AG20443 (cell line): ENCODE measurements at regions not wholly inside any gene's neighbourhood (a gene's known extent, or its start where the extent isn't known, plus 50 kb on each side); places are given as distances from the start of the nearest gene placed in this dataset.
A peak's percentile ranks its signal among the peaks of the same experiment; 100 is the strongest.

Experiments
- DNase-seq: peaks from one replicate; pipeline ENCODE4 v3.0.0; 2012; ENCODE audit warnings: low spot score, mixed read lengths

DNA sequence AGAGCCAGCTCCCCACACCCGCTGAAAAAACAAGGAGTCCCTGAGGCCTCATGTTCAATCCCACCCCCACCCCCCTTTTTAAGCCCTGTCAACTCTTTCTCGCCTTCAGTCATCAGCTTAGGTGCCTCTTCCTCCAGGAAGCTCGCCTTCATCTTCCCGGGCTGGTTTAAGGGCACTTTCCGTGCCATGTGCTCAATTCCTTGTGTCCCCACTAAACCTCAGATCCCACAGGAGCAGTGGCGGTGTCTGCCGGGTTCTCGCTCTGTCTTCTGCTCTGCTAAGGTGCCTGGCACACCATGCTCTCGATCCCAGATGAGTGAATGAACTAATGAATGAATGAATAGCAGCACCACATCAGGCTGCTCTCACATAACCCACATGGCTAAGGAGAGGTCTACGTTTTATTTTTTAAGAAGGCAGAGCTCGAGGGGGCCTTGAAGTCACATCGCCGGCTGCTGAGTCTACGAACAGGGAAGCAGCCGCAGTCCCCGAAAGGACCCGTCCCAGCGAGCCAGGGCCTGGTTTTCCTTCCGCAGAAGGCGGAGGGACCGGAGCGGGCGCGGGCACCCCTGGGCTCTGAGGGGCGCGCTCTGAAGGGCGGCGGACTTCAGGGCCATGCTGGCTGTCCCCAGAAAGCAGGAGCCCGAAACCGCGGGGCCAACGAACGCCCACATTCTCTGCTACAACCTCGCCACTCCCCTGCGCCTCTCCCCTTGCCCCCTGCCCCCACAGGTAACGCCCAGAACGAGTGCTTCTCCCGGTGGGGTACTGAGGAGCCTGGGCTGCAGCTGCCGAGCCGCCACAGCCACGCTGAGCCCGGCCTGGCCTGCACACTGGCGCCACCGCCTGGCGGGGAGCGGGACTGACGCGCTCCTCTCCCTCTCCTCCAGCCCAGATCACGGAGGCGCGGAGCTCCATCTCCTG lies 73.4 kb upstream of the KCNMA1 start:
- DNase-seq: peak; percentile 94

DNA sequence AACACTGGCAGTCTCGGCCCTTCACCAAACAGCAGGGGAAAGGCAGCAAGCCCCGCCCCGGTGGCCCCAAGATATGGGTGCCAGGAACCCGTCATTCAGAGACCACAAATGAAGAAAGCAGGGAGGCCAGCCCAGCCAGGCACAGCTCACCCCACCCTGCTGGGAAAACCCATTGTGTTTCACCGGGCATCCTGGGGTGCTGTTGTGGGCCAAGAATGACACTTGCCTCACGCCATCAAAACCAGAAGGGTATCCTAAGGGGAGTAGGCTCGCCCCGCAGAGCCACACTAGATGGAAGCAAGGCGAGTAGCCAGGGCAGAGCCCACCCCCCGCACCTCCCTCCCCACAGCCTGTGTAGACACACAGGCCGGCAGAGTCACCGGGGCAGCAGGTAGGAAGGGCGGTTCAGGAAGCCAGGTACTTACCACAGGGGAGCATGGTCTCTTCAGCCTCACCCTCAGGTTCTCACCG lies 72.5 kb upstream of the KCNMA1 start:
- no peak for DNase-seq

DNA sequence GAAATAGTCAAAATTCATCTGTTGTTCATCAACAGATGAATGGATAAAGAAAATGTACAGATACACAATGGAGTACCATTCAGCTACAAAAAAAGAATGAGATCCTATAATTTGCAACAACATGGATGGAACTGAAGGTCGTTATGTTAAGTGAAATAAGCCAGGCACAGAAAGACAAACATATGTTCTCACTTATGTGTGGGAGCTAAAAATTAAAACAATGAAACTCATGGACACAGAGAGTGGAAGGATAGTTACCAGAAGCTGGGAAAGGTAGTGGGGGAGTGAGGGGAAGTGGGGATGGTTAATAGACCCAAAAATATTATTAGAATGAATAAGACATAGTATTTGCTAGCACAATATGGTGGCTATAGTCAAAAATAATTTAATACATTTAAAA lies 70.0 kb upstream of the KCNMA1 start:
- no peak for DNase-seq

DNA sequence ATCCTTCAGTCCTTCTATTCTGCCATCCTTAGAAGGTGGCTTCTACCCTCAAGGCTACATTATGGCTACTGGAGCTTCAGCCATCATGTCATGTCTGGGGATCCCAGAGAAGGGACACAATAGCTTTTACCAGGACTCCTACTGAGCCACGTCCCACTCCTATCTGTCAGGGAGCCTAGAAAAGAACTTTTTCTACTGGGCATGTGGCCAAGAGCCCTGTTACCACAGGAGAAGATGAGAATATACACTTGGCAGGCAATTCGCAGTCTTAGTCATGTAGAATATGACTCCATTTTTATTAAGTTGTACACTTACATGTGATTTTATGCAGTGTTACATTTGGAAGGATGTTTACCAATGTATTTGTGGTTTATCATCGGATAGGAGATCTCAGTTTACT lies 64.6 kb upstream of the KCNMA1 start:
- DNase-seq: peak; percentile 54

DNA sequence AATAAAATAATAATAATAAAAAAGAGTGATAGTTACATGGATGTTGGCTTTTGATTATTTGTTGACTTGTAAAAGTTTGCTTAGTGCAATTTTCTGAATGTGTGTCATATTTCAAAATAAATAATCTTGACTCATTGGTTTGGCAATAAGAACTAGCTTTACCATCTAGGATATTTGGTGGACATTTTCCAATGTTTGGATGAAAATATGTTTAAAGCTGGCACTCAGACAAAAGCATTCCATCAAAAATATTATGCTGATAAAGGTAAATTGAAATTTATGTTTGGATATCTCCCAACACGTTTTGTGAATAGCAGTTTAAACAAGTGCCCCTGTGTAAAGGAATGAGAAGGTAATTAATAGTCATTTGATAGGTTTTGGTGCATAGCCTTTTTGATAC lies 62.5 kb upstream of the KCNMA1 start:
- DNase-seq: no peak

DNA sequence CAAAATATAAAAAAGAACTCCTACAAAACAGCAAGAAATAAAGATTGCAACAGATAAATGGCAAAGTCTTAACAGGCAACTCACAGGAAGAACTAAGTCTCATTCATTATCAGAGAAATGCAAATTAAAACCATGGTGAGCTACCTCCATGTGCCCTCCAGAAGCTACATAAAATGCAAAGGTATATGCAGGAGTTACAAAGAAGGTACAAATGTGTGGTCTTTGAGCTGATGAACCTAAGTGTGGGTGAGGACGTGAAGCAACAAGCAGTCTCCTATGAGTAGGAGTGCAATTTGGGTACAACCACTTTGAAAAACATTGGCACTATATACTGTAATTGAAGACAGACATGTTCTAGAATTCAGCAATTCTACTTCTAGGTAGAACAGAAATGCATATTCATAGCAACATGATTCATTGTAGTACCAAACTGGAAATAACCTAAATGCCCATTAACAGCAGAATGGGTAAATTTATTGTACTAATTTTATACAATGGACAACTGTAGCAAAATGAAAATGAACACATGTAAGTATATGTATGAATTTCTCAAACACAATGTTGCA lies 61.6 kb upstream of the KCNMA1 start:
- no peak for DNase-seq

DNA sequence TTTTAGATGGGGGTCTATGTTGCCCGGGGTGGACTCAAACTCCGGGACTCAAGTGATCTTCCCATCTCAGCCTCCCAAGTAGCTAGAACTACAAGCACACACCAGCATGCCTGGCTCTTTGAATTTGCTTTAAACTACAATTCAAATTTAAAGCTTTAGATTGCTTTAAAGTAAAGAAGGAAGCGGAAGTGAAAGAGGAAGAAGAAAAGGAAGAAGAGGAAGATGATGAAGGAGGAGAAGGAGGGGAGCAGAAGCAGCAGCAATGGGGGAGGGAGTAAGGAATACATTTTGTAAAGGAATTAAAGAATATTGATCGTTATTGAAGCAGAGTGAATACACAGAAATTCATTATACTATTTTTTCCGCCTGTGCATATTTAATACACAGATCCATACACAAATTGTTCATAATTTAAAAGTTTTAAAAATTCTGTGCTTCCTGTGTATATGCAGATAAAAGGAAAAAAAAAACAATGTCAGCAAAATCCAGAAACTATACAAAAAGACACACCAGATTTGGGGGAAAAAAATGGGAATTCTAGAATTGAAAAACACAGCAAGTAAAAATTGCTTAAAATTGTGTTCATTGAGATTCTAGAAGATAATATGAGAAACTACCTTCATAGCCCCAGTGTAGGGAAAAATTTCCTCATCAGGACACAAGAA lies 60.8 kb upstream of the KCNMA1 start:
- DNase-seq: no peak

DNA sequence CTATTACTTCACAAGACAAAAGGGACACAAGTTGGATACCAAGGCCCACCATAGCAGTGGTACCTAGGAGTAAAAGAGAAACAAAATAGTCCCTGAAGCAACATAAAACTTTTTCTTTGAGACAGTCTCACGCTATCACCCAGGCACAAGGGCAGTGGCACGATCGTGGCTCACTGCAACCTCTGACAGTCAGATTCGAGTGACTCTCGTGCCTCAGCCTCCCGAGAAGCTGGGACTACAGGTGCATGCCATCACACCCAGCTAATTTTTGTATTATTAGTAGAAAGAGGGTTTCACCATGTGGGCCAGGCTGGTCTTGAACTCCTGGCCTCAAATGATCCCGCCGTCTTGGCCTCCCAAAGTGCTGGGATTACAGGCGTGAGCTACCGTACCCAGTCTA lies 59.0 kb upstream of the KCNMA1 start:
- DNase-seq: no peak

DNA sequence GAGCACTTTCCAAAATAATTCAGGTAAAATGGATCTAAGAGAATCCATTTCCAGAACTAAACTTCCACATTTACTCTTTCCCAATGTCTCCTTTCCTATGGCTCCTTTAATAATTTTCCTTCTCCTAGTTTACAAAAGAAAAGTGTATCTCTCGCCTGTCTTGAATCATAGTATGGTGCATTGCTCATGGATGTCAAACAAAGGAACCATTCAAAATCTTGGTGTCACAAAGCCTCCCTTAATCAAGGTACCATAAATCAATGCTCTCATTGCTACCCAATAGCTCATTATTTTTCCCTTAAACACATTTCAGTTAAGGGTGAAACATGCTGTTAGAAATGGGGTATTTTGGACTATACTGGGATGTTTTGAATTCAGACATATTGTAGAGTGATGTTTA lies 57.6 kb upstream of the KCNMA1 start:
- DNase-seq: no peak

DNA sequence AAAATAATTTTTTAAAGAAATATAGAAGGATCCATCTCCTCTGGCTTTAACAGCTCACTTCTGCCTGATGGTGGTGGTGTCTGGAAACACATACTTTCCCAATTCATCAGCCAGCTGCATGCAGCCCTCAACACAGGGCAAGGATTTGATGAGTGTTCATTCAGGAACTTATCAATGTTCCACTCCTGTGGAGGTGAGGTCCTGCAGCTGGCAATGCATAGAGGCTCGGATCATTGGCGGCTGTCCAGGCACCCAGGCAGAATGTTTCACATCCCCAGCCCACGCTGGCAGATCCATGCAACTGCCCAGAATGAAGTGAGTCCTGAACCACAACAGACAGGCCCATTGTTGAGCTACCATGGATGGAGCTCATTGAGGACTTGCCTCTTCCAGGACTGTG lies 55.2 kb upstream of the KCNMA1 start:
- peak; percentile 61 for DNase-seq

DNA sequence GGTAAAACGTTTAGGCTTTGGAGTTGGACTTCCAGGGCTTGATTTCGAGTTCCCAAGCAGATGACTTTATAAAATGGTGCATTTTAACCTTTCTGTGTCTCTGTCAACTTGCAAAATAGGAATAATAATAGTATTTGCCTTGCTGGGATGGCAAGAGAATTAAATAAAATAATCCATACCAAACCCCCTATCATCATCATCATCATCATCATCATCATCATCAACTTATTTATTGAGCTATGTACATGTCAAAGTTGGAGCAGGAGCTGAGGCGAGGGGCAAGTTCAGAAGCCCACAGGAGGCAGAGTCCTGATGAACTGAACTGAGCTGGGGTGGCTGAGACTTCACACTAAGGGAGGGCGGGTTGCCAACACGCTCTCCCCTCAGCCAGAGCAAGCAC lies 51.7 kb upstream of the KCNMA1 start:
- DNase-seq: no peak

DNA sequence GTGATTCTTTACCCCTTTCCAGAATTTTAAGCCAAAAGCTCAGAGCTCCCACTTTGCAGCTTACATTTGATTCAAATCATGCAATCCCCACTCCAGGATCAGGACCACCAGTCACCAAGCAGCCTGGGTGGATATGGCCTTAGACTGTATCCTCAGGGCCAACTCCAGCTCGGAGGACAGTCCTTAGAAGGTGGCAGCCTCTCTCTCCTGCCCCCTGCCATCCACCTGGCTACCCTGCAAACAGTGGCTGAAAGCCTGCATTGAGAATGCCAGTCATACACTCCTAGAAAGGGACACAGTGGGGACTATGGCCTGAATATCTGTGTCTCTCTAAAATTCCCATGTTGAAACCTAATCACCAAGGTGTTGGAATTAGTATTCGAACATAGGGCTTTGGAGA lies 50.0 kb upstream of the KCNMA1 start:
- DNase-seq: no peak
